Hematopoietic multipotent progenitor cell treated with erythropoietin and hydrocortisone succinate and interleukin-3 and kit ligand, for 8 days (in vitro differentiated cells): ENCODE measurements at regions not wholly inside any gene's neighbourhood (a gene's known extent, or its start where the extent isn't known, plus 50 kb on each side); places are given as distances from the start of the nearest gene placed in this dataset.

Source experiments
- DNase-seq: peaks from one replicate; pipeline ENCODE4 v3.0.0-alpha.2; 2015

DNA sequence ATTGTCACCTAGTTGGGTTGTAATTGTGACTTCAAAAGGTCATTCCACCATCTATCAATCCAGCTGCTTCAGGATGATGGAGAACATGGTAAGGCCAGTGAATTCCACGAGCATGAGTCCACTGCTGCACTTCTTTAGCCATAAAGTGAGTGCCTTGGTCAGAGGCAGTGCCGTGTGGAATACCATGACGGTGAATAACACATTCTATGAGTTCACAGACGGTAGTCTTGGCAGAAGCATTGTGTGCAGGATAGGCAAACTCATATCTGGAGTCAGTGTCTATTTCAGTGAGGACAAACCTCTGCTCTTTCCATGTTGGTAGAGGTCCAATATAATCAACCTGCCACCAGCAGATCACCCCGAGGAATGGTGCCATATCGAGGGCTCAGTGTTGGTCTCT lies 650.9 kb downstream of the KCNJ2 start:
- no peak for DNase-seq

DNA sequence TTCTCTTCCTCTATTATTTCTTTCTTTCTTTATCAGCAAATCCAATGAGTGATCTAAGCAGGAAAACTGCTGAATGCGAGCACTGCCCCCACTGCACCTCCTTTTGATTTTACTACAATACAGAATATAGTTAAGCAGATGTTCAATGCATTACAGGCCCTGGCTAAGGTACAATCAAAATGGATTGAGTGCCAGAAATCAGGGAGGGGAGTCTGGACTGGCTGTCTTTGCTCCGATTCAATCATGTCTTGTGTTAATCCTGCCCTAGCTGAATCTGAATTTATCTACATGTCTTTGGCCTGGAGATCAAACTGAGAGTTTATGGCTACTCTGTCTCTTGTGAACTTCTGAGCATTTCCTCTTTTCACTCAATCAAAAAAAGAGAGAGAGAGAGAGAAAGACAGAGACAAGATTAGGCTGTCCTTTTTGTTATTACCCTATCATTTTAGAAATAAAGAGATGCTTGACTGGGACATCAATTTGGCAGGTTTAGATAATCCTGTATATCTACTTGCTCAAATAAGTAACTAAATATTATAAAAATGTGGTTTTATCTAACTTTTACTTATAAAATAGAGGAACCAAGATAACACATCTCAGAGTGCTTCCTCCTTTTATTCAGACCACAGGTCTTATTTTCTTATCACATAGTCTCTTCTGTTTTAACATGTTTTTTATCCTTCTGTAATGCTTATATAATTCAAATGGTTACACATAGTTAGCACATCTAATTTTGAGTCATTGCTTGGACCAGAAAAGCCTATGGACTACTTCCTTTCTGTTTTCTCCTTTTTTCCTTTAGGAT lies 656.2 kb downstream of the KCNJ2 start:
- no peak for DNase-seq

DNA sequence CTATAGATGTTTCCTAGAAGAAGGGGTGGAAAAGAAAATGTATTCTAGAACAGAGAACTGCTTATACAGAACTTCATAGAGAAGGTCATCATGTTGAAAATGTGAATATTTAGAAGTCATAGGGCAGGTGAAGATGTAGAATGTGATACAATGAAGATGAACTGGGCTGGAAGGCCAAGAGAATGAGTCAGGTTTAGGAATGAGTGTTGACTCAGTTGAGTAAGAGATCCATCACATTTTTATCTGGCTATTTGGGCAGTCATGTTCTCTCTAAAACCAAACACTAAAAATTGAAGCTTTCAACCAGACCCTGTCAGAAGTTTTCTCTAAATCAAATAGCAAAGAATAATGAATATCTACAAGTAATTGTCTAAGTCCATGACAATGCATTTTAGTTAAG lies 660.5 kb downstream of the KCNJ2 start:
- no peak for DNase-seq

DNA sequence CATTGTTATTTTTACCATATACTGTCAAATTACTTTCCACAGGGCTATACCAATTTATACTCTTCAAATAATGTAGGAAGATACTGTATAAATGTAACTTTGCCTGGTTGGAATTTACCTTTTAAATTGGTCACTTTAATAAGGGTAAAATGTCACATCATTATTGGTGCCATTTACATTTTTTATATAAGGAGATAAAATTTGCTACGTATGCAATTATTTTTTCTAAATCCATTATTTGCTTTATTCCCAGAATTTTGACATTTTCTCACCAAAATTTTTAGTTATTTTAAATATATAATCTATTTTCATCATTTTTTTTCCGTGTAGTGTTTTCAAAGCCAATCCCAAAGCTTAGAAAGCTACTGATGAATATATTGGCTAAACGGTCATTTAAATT lies 664.7 kb downstream of the KCNJ2 start:
- DNase-seq, result no peak

DNA sequence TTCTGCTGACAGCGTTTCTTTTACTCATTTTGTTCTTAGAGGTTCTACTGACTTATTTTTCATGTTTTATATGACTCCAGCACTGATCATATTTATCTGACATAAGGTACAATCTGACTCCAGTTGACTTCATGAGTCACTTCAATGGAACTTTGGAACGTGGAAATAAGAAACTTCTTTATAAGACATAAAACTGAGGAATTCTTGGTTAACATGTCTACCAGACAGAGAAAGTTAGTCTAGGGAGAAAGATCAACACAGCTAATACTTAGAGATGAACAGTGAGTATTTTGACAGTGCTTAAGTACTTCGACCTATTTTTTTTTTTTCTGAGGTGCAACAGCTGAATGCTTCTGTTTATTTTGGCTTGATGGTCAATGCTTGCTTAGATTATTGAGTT lies 679.5 kb downstream of the KCNJ2 start:
- DNase-seq, result no peak

DNA sequence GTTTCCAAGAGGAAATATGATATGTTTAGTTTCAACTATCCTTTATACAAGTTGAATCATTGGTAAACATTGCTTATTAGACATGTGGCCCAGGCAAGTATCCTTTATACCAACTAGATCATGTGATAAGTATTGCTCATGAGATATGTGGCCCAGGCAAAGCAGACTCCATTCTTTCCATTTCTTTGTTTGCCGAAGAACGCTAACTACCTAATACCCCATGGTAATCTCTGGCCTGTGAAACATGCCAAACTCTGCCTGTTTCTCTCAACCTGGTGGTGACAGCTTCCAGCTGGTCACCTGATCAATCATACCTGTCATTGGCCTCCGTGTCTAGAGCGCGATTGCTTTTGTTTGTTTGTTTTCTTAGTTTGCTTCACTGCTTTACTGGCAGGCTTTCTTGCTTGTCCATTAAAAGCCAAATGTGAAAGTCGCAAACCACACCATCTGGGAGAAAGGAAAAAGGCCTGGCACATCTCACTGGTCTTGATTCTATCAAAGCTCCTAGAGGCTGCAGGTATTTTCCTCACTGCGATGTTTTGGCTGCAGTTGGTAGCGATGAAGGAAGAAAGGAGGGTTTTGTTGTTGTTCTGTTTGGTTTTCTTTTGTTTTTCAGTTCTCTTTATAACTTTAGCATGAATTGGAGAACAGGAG lies 686.2 kb downstream of the KCNJ2 start:
- no peak for DNase-seq

DNA sequence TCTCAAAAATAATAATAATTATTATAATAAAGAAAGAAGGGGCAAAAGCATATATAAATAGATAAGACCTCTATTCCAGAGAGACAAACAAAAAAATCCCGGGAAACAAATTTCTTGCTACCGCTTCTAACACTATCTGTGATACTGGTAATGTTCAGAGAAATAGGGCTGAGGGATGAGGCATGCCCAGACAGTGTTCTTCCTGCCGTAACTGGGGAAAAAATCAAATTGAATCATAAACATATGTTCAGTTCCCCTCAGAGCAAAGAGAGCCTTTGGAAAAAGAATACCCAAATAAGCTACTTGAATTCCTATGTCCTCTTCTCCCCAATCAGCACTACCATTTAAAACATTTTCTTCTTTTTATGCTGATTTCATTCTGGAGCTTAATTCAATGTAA lies 688.0 kb downstream of the KCNJ2 start:
- DNase-seq, result no peak

DNA sequence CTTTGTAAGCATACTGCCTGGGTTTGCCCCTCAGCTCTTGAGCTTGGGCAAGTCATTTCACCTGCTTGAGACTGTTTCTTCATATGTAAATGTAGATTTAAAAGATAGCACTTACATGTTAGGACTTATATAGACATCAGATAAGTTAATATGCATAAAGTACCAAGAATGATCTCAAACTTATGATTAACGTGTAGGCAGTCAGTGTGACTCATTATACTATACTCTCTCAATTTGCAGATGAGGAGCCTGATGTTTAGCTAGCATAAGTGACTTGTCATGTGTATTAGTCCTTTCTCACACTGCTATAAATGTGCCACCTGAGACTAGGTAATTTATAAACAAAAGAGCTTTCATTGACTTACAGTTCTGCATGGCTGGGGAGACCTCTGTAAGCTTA lies 690.5 kb downstream of the KCNJ2 start:
- no peak for DNase-seq

DNA sequence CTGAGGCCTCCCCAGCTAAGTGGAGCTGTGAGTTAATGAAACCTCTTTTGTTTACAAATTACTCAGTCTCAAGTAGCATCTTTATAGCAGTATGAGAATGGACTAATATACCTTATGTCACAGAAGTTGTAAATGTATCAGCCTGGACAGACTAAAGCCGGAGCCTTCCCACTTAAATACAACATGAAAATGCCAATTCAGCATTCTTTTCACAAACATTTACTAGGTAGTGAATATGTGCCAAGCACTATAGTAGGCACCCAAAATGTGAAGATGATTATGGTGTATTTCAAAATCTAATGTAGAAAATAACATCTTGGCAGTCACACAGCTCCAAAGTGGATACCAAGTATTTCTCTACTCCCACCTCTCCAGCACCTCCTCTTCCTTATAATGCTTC lies 693.0 kb downstream of the KCNJ2 start:
- DNase-seq, result no peak

DNA sequence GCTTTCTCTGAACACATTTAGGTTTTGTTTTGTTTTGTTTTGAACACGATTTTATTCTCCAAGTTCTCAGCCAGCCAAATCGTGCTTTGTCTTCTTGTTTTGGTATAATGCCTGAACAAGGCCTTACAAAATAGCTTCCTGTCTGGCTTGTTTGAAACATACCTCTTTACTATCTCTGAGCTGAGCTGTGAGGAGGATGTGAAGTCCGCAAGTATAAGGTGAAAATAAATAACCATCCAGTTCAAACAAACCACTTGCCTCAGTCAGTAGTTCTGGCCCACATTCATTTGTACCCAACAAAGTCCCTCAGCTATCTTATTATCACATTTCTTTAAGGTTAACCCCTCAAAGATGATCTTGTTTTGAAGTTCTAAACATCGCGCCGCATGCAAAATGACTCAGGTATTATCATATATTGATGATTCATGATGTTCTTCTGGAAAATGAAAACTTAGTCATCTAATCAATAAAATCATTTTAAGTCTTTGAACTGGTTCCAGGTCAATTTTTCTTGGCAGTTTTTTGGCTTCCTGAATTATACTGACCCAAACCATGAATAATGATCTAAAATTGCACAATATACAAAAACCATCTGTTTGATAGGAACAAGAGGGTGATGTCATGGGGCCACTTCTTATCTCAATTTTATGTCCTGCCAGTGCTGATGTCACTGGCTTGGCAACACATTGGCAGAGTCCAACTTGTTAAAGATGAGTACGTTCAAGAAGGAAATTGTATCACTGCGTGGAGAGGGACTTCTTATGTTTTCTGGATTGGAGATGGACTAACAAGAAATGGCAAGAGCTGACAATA lies 694.3 kb downstream of the KCNJ2 start:
- DNase-seq, result no peak

DNA sequence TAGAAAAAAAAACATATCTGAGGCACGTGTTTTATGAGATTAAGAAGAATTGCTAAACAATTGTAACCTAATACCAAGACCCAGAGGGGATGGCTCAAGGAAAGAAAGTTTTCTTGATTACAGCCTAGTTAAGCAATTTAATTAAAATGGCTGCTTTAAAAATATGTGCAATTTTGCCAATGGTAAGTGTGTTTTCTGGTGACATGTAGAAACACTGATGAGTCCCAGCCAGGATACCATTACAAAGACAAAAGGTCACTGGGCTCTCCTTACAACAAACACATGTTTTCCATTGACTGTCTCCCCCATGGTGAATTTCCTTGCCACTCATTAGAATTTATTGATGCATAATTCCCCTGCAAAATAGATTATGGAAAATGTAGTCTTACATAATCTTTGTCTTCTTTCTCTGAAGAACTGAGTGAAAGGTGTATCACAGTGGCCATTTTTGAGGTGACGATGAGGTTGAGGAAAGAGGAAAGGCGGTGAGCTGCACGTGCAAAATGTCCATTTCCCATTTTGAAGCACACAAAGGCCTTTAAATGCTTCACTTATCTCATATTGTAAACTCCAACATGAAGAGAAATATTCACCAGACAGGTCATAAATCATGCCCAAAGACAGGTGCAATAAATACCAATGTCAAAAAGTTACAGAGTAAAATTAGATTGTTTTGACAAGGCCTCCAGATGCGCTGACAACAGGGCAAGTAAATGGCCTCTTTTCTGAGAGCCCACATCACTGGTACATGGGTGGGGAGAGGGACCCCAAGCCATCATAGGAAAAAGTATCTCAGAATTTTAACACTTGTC lies 696.9 kb downstream of the KCNJ2 start:
- DNase-seq, result no peak

DNA sequence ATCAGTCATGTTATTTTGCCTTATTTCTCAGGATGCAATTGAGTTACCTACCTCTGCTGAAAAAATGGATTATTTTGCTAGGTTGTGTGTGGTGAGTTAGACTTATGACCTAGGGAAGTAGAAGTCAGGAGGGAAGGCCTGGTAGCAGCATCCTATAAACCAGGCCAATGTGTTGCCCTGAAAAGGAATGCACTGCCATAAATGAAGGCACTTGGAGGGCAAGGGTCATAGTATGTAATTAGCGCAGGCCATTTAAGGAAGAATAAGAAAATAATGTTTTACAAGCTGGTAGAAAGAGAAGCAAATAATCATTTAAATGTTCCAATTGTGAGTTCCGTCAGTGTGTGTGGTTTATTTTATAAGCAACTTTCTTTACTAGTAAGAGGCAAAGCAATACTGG lies 698.8 kb downstream of the KCNJ2 start:
- DNase-seq, result no peak

DNA sequence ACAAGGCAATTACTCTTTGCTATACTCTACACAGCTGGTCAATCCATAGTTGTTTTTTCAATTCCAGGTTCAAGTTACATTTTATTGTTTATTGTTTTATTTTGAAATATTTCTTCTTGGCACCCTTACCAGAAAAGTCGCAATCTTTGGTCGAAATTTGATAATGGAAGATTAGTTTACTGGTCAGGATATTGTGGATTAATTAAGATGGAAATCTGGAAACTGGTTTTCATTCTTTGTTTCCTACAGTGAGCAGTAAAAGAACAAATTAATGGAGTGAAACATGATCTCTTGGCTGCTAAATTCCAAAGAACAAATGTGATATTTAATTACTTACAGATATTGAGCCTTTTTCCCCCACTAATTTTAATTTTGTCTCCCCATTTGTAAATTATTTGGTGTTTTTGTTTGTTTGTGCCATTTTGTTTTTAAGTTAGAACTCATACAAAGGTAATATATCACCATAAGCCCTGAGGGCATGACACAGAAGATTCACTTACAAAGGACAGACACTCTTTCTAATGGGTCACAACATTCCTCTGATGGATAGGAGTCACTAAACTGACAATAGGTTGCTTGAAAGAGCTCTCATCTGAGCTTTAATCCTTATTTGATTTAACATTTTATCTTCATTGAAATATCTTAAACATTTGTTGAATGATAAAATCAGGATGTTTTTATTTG lies 700.2 kb downstream of the KCNJ2 start:
- DNase-seq, result no peak

DNA sequence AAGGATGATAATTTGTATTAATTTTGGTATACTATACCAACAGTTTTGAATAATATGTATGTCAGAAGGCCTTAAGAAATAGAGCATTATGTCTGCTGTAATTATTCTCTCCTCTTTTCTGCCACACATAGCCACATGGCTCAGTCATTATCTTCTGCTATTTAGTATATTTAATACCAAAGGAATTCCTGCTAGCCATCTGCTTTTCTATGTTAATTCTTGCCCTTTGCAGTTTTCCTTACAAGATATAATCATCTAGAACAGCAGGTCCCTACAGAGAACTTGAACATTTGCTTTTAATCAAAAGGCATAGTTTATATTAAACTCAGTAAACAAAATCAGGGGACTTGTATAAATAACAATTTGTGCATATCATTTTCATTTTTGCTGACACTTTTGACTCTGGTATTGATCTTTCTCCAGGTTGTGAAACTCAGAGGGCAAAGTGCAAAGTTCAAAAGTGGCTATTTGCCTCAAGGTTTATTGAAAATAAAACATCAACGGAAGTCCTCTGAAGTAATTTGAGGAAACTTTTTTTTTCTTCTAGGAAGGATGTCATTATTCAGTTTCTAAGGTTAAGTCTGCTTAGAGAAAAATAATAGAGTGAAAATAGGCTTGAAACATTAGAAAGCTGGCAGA lies 702.0 kb downstream of the KCNJ2 start:
- no peak for DNase-seq

DNA sequence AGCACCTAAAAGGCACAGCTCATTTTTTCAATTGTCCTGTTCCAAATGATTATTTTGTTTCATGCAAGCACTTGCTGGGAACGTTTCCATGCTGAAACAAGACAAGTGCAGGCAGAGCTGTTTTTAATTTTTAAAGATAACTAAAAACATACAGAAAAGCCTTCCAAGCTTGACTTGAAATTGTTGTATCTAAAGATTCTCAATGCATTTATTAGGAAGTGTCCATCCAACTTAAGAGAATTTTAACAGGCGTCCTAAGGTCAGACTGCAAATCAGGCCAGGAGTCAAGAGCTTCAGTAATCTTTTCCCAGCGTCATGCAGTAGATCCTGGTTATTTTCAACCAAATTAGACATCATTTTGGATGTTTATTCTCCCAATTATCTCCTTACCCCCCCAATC lies 702.8 kb downstream of the KCNJ2 start:
- DNase-seq, result no peak

DNA sequence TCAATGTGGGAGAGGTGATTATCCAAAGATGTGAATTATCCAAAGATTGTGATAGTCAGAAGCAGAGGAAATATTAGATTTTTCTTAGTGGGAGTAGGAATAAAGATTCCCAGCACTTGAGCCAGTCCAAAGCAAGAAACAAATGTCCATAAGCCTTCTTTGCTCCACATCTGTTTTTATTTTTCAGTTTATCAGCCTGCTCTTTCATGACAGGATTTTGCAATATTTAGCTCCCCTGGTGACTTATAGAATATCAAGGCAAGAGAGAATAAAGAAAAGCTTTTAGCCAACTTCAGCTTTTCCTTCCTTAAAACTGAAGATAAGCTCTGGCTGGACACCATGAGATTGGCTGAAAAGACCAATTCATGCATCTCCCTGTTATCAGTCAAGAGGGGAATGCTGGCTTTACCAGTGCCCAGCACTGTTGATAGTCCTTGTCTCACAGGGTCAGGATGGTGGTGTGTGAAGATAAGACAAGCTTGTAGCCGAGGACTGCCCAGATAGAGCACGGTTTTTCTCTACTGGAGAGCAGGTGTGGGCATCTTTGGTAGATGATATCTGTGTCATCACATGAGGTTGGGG lies 706.5 kb downstream of the KCNJ2 start:
- DNase-seq, result peak; percentile 8

DNA sequence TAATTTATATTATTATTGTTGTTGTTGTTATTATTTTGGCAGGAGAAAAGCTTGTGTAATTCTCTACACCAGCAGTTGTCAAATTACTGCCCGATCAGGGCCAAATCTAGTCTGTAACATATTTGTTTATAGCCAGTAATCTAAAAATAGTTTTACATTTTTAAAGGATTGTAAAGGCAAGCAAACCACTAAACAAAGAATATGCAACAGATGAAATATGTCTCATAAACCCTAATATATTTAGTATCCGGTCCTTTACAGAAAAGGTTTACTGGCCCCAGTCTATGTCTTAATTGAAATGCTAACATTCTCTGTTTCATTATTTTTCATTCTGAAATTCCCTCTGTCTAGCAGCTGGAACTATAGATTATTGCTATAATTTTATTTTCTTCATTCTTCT lies 709.5 kb downstream of the KCNJ2 start:
- DNase-seq, result no peak

DNA sequence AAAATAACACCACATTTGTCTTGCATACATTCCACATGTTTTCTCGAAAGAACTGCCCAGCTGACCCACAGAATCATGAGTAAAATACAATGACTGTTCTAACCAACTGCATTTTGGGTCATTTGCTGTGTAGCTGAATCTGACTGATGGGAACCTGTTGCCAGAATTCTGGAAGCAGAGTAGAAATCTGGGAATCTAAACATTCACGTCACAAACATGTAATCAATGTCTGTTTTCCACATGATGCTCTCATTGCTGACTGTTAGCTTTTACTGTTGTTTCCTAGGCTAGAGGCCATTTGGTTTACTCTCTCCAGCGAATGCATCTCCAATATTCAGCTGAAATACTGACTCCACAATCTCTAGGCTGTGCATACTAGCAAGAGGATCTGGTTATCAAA lies 710.1 kb downstream of the KCNJ2 start:
- no peak for DNase-seq

DNA sequence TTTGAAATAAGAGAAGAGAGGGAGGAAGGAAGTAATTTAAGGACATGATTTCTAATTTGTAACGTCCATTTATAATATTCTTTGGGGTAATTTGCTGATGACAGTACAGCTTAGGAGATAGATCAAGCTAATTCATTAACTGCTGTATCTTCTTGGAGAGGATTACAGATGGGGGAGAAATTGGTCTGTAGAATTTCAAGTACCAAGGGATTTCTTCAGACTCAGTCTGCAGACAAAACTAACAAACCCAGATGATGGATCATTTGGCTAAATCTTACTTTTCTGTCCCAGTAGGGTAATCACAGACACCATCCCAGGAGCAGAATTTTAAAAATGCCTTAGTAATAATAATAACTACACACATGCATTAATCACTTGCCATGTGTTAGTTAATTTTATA lies 711.8 kb downstream of the KCNJ2 start:
- no peak for DNase-seq

DNA sequence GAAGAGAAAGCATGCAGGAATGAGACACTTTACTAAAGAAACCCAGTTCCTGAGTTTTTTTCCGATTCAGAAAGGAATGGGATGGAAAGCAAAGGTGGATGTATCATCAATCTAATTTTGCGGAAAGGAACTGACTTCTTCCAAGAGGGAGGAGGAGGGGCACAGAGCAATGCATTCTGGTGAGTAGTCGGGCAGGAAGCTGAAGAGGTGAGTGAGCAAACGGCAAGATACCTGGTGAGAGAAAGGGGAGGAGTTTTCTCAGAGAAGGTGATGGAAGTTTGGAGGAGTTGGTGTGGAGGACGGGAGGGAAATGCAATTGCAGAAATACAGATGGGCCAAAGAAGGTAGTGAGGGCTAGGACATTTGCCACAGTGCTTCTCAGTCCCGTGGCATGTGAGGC lies 713.2 kb downstream of the KCNJ2 start:
- no peak for DNase-seq

DNA sequence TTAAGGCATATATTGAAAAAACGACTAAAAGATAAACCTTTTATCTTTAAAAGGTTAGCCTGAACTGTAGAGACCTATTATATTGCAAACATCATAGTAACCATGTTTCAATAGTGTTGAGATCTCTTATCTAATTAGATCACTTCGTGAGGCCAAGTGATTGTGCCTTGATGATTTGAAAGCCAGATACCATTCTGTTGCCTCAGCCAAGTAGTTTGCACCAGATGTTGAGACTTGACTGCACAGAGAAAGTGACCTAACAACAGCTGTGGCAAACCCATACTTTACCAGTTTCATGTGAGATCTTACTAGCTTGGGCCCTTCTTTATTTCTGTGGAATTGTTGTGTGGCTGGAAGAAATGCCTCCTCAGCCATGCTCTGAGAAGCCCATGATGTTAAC lies 717.3 kb downstream of the KCNJ2 start:
- no peak for DNase-seq

DNA sequence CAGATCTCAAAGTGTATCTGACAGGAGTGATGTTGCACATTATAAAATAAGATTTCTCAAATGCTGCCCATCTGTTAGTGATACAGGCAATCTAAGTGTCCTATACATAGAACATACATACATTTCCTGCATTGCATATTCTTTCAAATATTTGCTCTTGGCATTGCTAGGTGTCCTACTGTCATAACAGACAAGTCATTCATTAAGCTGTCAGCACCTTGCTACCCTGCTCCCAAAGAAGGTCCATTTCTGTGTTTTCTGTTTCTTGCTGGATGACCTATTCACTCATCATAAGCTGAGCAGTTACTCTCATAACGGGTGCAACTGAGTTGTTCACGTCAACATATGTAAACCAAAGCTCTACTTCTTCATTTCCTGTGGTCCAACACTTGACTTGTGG lies 719.0 kb downstream of the KCNJ2 start:
- DNase-seq, result no peak
